GM18867 (cell line): ENCODE measurements at regions not wholly inside any gene's neighbourhood (a gene's known extent, or its start where the extent isn't known, plus 50 kb on each side); places are given as distances from the start of the nearest gene placed in this dataset.

ENCODE experiments used
- ATAC-seq: cut with Tn5 transposase; IDR thresholded peaks from one replicate; pipeline ENCODE4 v1.9.1; 2021; ENCODE audit warnings: mild to moderate bottlenecking, moderate library complexity; ENCODE audit not compliant: unreplicated experiment

DNA sequence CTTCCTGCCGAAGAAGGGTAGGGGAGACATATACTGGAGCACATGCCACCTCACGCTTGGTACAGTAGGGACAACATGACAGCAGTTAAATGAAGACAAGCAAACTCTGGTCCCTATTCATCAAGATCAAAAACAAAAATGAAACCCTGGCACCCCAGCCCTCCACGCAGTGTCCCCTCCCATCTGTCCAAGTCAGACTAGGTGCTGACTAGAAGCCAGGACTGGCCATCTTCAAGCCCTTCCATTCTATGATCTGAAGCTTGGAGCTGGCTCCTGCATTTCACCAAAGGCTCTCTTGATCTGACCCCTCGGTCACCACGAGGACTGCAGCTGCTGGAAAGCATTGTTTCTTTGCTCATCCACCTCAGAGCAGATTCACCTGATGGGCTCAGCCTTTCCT lies 158.9 kb upstream of the GGTLC1 start:
- no peak for ATAC-seq

GRCh38 chr20:24146231-24146634 lies 157.7 kb upstream of the GGTLC1 start:
- ATAC-seq = no peak

- ATAC-seq = no peak
Observed at GRCh38 chr20:24144371-24144770, 155.8 kb upstream of the GGTLC1 start.

GRCh38 chr20:24141111-24141510 lies 152.5 kb upstream of the GGTLC1 start:
- no peak for ATAC-seq

- ATAC-seq = no peak
Observed at GRCh38 chr20:24139846-24140245, 151.3 kb upstream of the GGTLC1 start.

- ATAC-seq = no peak
Observed at GRCh38 chr20:24138951-24139350, 150.4 kb upstream of the GGTLC1 start.

DNA sequence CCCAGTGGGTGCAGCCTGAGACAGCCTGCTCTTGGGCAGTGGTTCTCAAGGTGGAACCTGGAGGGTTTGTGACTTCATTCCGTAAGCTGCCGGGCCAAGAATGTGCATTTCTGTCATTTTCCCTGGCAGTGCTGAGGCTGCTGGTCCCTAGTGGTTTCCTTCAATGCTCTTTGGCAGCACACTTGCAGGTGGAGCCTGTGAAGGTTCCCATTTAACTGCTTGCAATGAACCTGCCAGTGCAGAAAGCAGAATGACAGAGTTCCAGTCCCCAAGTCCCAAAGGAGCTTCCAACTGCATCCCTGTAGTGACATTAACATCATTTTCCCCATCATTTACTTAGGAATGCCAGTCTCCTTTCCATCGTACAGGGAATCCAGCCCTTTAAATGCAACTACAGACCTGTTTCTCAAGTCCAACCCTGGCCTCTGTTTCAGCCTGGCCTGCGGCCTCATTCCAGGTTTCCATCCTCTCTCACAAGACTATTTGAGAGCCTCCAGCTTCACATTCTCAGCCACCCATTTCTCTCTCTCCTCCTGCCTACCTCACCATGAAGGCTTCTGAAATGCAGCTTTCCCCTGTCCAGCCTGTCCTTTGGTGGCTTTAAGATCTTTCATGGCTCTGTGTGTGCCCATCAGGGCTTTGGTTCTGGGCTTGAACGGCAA lies 149.7 kb upstream of the GGTLC1 start:
- ATAC-seq = no peak

DNA sequence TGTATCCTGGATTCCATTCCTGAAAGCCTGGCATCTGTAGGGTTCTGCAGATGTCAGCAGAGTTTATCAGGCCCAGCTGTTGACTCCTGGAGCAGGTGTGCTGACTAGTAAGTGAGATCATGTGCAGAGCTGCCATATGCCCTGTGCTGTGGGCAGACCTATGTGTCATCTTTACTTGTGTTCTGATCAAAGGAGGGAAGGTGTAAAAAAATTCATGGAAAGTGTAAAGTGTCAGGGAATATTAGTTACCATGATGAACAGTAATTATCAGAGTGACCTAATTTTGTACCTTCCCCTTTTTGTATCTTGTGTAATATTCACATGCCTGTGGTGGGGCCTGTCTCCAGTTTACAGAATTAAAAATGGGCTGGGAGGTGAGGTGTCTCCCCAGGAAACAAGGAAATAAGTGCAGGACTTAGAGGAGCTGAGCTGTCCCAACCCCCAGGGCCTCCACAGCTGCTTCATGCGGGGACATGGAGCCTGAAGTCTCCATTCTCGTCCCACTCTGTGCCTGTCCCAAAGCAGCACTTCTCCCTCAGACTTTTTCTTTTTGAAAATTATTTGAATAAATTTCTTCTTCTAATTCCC lies 148.2 kb upstream of the GGTLC1 start:
- ATAC-seq = no peak

- no peak for ATAC-seq
Observed at GRCh38 chr20:24135781-24136180, 147.2 kb upstream of the GGTLC1 start.

GRCh38 chr20:24134930-24135329 lies 146.4 kb upstream of the GGTLC1 start:
- ATAC-seq = no peak

DNA sequence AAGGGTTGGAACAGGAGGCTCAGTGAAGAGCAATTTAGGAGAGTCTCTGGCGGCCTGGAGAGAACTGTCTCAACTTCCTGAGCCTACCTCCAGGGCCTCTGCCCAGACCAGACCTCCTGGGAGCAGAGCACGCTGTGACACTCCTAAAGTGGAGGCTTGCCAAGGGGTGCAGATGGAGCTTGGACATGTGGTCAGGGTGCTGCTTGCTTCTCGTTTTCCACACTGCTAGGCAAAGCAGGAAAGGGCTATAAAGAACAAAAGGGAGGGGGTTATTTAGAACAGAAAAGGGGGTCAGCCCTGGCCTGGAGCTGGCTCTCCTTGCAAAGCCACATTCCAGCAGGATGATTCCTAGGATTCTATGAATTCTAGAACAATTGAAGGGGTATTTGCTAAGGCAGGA lies 145.7 kb upstream of the GGTLC1 start:
- ATAC-seq = no peak

- no peak for ATAC-seq
Observed at GRCh38 chr20:24132246-24132645, 143.7 kb upstream of the GGTLC1 start.

- no peak for ATAC-seq
Observed at GRCh38 chr20:24131684-24132083, 143.1 kb upstream of the GGTLC1 start.

DNA sequence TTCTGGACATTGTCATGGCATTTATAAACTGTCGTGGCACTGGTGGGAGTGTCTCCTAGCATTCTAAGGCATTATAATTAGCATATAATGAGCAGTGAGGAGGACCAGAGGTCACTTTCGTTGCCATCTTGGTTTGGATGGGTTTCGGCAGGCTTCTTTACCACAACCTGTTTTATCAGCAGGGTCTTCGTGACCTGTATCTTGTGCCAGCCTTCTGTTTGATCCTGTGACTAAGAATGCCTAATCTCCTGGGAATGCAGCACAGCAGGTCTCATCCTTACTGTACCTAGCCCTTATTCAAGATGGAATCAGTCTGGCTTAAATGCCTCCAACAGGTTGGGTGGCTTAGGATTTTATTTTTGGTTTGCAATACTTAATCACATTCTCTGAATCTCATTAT lies 142.7 kb upstream of the GGTLC1 start:
- ATAC-seq = no peak

GRCh38 chr20:24129641-24130040 lies 141.1 kb upstream of the GGTLC1 start:
- no peak for ATAC-seq

DNA sequence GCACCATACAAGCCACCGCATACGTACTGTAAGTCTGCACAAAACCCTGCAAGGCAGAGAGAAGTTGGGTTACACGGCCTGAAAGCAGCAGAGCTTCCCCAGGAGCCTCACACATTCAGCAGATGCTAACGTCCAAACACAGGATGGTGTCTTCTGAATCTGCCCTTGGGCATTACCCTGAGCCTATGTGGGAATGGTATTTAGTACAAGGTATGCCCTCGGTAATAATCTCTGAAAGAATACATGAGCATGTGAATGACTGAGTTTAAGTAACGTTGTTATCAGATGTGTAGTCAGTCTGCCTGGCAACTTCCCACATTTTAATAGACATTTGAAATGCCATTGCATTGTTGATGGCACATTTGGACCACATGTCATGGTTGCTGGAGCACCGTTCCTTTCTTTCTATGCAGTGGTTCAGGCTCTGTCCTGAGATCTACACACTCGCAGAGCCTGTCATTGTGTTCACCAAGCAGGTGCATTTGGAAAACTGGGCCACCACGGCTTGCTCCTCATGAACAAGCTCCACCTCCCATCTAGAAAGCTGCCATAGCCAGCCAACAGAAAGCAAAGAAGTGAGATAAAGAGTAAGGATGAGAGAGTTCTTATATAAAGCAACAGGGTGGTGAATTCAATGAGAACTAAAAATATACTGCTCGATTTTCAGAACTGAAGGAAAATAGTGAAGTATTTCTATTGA lies 136.5 kb upstream of the GGTLC1 start:
- no peak for ATAC-seq

DNA sequence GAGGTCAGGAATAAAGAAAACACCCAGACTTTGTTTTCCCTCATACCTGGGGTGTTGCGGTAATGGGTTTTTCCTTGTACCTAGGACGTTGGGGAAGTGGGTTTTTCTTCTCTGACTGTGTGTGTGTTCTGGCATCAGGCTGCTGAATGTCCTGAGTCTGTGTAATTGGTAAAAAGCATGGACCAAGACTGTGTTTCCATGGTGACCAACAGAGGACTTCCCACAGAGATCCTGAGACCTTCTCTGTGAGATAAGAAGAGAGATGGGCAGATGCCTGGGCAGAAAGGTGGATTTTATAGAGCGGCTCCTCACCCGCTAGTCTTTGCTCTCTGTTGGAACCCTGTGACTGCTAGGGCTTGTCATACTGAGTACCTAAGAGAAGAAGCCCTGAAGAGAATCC lies 135.4 kb upstream of the GGTLC1 start:
- ATAC-seq = no peak

DNA sequence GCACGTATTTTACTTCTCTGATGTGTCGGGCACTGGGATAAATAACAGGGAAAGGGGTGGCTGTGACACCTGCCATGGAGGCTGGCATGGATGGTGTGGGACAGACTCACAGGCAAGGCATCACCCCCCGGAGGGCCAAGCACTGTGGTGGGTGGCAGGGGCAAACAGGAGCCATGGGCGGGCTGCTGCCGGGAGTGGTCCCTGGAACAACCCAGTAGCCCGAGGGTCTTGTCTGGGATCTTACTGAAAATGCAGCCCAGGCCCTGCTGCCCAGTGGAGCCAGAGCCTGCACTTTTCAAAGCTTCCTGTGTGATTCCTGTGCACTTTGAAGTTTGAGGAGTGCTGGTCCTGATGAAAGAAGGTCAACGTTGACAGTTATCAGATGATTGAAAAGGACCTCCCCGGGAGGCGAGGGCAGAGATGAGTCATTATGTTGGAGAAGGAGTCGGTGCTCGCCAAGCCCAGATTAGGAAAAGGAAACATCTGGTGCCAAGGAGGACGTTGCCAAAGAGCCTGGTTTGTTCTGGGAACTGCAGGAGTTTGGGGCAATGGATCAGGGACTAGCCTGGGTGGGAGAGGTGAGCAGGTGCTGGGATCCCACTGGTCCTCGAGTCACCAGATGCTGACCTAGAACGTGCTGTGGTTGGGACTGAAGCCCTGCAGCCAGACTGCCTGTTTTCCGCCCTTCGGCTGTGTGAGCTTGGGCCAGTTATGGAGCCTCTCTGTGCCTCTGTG lies 130.0 kb upstream of the GGTLC1 start:
- ATAC-seq = no peak

DNA sequence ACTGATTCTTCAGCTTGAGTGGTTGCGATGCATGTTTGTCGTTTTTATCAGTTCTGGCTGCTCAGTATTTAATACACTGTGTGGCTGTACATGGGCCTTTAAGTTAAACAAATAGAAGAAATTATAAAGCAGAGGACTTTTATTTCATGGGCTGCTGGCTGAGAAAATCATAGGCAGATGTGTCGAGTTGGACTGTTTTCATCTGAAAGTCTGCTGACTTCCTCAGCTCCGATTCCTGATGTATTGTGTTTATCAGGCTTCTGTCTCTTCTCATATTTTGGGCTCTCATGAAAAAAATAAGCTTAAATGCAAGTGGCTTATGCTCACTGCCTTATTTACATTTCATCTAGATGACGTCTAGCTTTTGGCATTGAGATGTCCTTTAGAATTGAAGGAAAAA lies 129.5 kb upstream of the GGTLC1 start:
- ATAC-seq = no peak

- no peak for ATAC-seq
Observed at GRCh38 chr20:24117383-24117782, 128.8 kb upstream of the GGTLC1 start.

DNA sequence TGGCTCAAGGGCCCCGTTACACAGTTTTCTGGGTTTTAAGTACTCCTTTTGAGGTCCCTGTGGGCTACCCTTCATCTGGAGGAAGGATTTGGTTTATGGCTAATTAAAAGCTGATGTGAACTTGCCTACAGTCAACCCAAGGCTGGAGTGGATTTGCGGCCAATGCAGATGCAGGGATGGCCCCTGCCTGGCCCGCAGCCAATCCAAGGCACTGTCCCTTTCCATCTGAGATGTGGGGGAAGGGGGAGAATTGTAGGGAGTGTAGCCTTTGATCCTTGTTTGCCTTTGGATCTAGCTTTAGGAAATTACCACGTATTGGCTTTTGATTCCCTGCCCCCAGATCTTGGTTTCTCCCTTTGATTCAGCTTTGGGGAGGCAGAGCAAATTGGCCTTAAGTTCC lies 128.0 kb upstream of the GGTLC1 start:
- ATAC-seq = no peak

GRCh38 chr20:24112360-24112759 lies 123.8 kb upstream of the GGTLC1 start:
- no peak for ATAC-seq
